ENCODE measurements at regions not wholly inside any gene's neighbourhood (a gene's known extent, or its start where the extent isn't known, plus 50 kb on each side); places are given as distances from the start of the nearest gene placed in this dataset.

DNA sequence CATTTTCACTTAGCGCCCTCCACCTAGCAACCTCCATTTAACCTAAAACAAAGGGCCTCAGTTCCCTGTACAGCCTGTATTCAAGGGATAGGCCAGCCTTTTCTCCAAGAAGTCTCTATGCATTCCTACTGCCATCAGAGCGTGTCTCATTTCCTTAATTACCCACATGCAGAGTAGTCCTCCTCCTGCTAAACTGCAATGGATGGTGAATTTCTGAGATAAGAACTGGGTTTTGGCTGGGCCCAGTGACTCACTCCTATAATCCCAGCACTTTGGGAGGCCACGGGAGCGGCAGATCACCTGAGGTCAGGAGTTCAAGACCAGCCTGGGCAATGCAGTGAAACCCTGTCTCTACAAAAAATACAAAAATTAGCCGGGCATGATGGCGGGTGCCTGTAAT, 71.1 kb upstream of the GPR158 start:
- Histone ChIP-seq H3K27me3 (ENCODE audit: control insufficient read depth in 3 of 3, insufficient read depth in 3 of 3, low read depth in 1 of 3, low read length in 3 of 3) (no peaks in the 10 kb centered on the region), H4K8ac (ENCODE audit: low read depth, low read length) (no peak overlapping the region), H2AK5ac (ENCODE audit: low read depth, low read length) (no peak overlapping the region), H3K4me2 (ENCODE audit: insufficient read depth, low read length, poor library complexity, severe bottlenecking) (no peak overlapping the region), H3K4ac (ENCODE audit: low read length) (no peak overlapping the region), H2BK12ac (ENCODE audit: low read length) (no peak overlapping the region), H2BK120ac (ENCODE audit: low read depth, low read length) (no peak overlapping the region), H3K36me3 (replicated peaks in 1 of 2; ENCODE audit: control insufficient read depth in 2 of 2, insufficient read depth in 2 of 2, low read length in 2 of 2) (no peaks in the 10 kb centered on the region), H2BK15ac (ENCODE audit: low read length) (no peak overlapping the region), H3K4me1 (ENCODE audit: control insufficient read depth in 2 of 2, insufficient read depth in 1 of 2, low read depth in 1 of 2, low read length in 2 of 2) (peaks cover 0 to 7% of the 10 kb centered on the region in 2 donors), H4K91ac (ENCODE audit: low read depth, low read length, poor library complexity) (no peak overlapping the region), H3K23ac (ENCODE audit: low read depth, low read length, poor library complexity) (no peak overlapping the region), H3K27ac (replicated peaks; ENCODE audit: low read length) (no peak overlapping the region), H3K9ac (ENCODE audit: low read depth, low read length, poor library complexity) (no peak overlapping the region), H3K79me1 (ENCODE audit: low read depth, low read length) (no peaks in the 10 kb centered on the region), H3K9me3 (replicated peaks in 1 of 2; ENCODE audit: control insufficient read depth in 2 of 2, insufficient read depth in 1 of 2, low read depth in 1 of 2, low read length in 2 of 2) (no peaks in the 10 kb centered on the region), H3K14ac (ENCODE audit: low read length) (no peak overlapping the region), H3K4me3 (ENCODE audit: low read length in 2 of 2) (no peak overlapping the region), H2AFZ (ENCODE audit: low read length) (no peak overlapping the region), H2BK5ac (ENCODE audit: low read length) (no peak overlapping the region), H3K18ac (ENCODE audit: low read length) (no peak overlapping the region)
- no peak for DNase-seq (ENCODE audit: low spot score)
- whole genome bisulfite sequencing, 2 donors (ENCODE audit: extremely low coverage in 2 of 2, insufficient read length in 2 of 2, insufficient replicate concordance in 1 of 2), result no CpG with 5 or more reads among the region's 6 CpGs

DNA sequence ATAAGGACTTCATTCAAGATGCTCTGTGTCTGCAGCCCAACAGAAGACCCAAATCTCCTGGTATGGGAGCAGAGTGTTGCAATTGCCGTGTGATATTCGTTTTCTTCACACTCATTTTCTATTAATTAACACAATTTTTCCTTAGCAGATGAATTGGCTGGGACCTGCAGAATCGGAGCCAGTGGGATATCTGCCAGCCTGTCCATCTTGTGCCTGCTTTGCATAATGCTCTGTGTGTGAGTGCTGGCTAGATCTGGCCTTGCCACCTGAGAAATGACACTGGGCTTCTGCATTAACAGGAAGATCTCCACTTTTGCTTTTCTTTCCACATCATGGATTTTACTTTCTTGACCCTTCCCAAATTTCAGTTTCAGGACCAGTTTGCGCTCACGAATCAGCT, 70.4 kb upstream of the GPR158 start:
- Histone ChIP-seq H3K23ac (ENCODE audit: low read depth, low read length, poor library complexity) (no peak overlapping the region), H4K8ac (ENCODE audit: low read depth, low read length) (no peak overlapping the region), H3K9ac (ENCODE audit: low read depth, low read length, poor library complexity) (no peak overlapping the region), H3K18ac (ENCODE audit: low read length) (no peak overlapping the region), H3K4me1 (ENCODE audit: control insufficient read depth in 2 of 2, insufficient read depth in 1 of 2, low read depth in 1 of 2, low read length in 2 of 2) (peaks cover 0 to 7% of the 10 kb centered on the region in 2 donors), H2BK15ac (ENCODE audit: low read length) (no peak overlapping the region), H3K4me3 (ENCODE audit: low read length in 2 of 2) (no peak overlapping the region), H3K9me3 (replicated peaks in 1 of 2; ENCODE audit: control insufficient read depth in 2 of 2, insufficient read depth in 1 of 2, low read depth in 1 of 2, low read length in 2 of 2) (no peaks in the 10 kb centered on the region), H3K14ac (ENCODE audit: low read length) (no peak overlapping the region), H3K4ac (ENCODE audit: low read length) (no peak overlapping the region), H3K27me3 (ENCODE audit: control insufficient read depth in 3 of 3, insufficient read depth in 3 of 3, low read depth in 1 of 3, low read length in 3 of 3) (no peaks in the 10 kb centered on the region), H3K4me2 (ENCODE audit: insufficient read depth, low read length, poor library complexity, severe bottlenecking) (no peak overlapping the region), H4K91ac (ENCODE audit: low read depth, low read length, poor library complexity) (no peak overlapping the region), H3K79me1 (ENCODE audit: low read depth, low read length) (no peaks in the 10 kb centered on the region), H2BK12ac (ENCODE audit: low read length) (no peak overlapping the region), H2BK5ac (ENCODE audit: low read length) (no peak overlapping the region), H2AFZ (ENCODE audit: low read length) (no peak overlapping the region), H3K36me3 (replicated peaks in 1 of 2; ENCODE audit: control insufficient read depth in 2 of 2, insufficient read depth in 2 of 2, low read length in 2 of 2) (no peaks in the 10 kb centered on the region), H3K27ac (replicated peaks; ENCODE audit: low read length) (no peak overlapping the region), H2AK5ac (ENCODE audit: low read depth, low read length) (no peak overlapping the region), H2BK120ac (ENCODE audit: low read depth, low read length) (no peak overlapping the region)
- WGBS, 2 donors (ENCODE audit: extremely low coverage in 2 of 2, insufficient read length in 2 of 2, insufficient replicate concordance in 1 of 2), result no CpG with 5 or more reads among the region's 5 CpGs
- no peak for DNase-seq (ENCODE audit: low spot score)

DNA sequence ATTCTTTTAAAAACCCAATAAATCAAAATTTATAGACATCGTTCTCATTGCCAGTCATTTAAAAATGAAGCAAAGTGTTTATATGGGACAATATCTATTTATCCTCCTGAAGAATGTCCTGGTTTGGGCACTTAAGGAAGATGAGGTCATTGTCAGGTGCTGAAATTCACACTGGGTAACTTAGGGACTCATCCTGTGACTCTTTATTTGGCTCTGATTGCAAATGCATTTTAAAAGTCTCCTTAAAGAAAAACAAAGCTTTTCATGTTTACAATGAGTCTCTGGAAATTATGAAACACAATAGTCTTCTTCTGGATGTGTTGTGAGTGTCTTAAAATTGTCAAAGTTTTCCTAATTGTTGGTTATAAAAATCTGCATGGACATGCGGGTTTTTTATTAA, 69.5 kb upstream of the GPR158 start:
- Histone ChIP-seq H2BK5ac (ENCODE audit: low read length) (no peak overlapping the region), H3K4ac (ENCODE audit: low read length) (no peak overlapping the region), H3K79me1 (ENCODE audit: low read depth, low read length) (no peaks in the 10 kb centered on the region), H2BK120ac (ENCODE audit: low read depth, low read length) (no peak overlapping the region), H3K9ac (ENCODE audit: low read depth, low read length, poor library complexity) (no peak overlapping the region), H3K36me3 (replicated peaks in 1 of 2; ENCODE audit: control insufficient read depth in 2 of 2, insufficient read depth in 2 of 2, low read length in 2 of 2) (no peaks in the 10 kb centered on the region), H4K91ac (ENCODE audit: low read depth, low read length, poor library complexity) (no peak overlapping the region), H3K18ac (ENCODE audit: low read length) (no peak overlapping the region), H3K27ac (replicated peaks; ENCODE audit: low read length) (no peak overlapping the region), H3K4me2 (ENCODE audit: insufficient read depth, low read length, poor library complexity, severe bottlenecking) (no peak overlapping the region), H3K27me3 (ENCODE audit: control insufficient read depth in 3 of 3, insufficient read depth in 3 of 3, low read depth in 1 of 3, low read length in 3 of 3) (no peaks in the 10 kb centered on the region), H3K4me1 (ENCODE audit: control insufficient read depth in 2 of 2, insufficient read depth in 1 of 2, low read depth in 1 of 2, low read length in 2 of 2) (peaks cover 0 to 7% of the 10 kb centered on the region in 2 donors), H2BK12ac (ENCODE audit: low read length) (no peak overlapping the region), H3K14ac (ENCODE audit: low read length) (no peak overlapping the region), H3K4me3 (ENCODE audit: low read length in 2 of 2) (no peak overlapping the region), H2BK15ac (ENCODE audit: low read length) (no peak overlapping the region), H2AK5ac (ENCODE audit: low read depth, low read length) (no peak overlapping the region), H3K23ac (ENCODE audit: low read depth, low read length, poor library complexity) (no peak overlapping the region), H3K9me3 (replicated peaks in 1 of 2; ENCODE audit: control insufficient read depth in 2 of 2, insufficient read depth in 1 of 2, low read depth in 1 of 2, low read length in 2 of 2) (no peaks in the 10 kb centered on the region), H4K8ac (ENCODE audit: low read depth, low read length) (no peak overlapping the region), H2AFZ (ENCODE audit: low read length) (no peak overlapping the region)
- WGBS, 2 donors (ENCODE audit: extremely low coverage in 2 of 2, insufficient read length in 2 of 2, insufficient replicate concordance in 1 of 2), result no CpG with 5 or more reads among the region's 2 CpGs
- DNase-seq (ENCODE audit: low spot score), result no peak

DNA sequence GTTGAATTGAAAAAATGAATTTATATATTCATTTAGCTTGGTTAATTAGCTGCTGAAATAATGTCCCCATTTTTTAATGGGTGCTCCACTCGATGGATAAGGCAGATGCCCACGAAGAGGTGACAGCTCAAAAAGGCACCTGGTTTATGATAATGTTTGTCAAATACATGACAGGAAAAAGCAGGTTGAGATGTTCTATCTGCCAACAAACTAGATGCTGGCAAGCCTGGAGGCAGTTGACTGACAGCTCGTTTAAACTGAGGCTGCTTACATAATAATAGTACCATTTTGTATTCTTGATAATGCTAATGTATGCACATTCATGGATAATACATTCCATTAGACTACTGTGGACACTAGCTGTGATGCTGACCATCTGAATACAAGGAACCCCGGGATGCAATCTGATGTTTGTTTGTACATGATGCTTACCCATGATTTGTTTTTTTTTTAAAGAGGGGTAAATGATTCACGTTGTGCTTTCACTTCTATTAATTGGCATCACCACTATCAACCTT, 69.0 kb upstream of the GPR158 start:
- Histone ChIP-seq H3K4me1 (ENCODE audit: control insufficient read depth in 2 of 2, insufficient read depth in 1 of 2, low read depth in 1 of 2, low read length in 2 of 2) (peaks cover 0 to 7% of the 10 kb centered on the region in 2 donors), H2BK120ac (ENCODE audit: low read depth, low read length) (no peak overlapping the region), H3K9ac (ENCODE audit: low read depth, low read length, poor library complexity) (no peak overlapping the region), H3K79me1 (ENCODE audit: low read depth, low read length) (no peaks in the 10 kb centered on the region), H3K27ac (replicated peaks; ENCODE audit: low read length) (no peak overlapping the region), H4K91ac (ENCODE audit: low read depth, low read length, poor library complexity) (no peak overlapping the region), H3K27me3 (ENCODE audit: control insufficient read depth in 3 of 3, insufficient read depth in 3 of 3, low read depth in 1 of 3, low read length in 3 of 3) (no peaks in the 10 kb centered on the region), H3K4me2 (ENCODE audit: insufficient read depth, low read length, poor library complexity, severe bottlenecking) (no peak overlapping the region), H3K4me3 (ENCODE audit: low read length in 2 of 2) (no peak overlapping the region), H3K23ac (ENCODE audit: low read depth, low read length, poor library complexity) (no peak overlapping the region), H4K8ac (ENCODE audit: low read depth, low read length) (no peak overlapping the region), H2BK12ac (ENCODE audit: low read length) (no peak overlapping the region), H3K18ac (ENCODE audit: low read length) (no peak overlapping the region), H2AFZ (ENCODE audit: low read length) (no peak overlapping the region), H2AK5ac (ENCODE audit: low read depth, low read length) (no peak overlapping the region), H3K4ac (ENCODE audit: low read length) (no peak overlapping the region), H2BK15ac (ENCODE audit: low read length) (no peak overlapping the region), H2BK5ac (ENCODE audit: low read length) (no peak overlapping the region), H3K14ac (ENCODE audit: low read length) (no peak overlapping the region), H3K9me3 (replicated peaks in 1 of 2; ENCODE audit: control insufficient read depth in 2 of 2, insufficient read depth in 1 of 2, low read depth in 1 of 2, low read length in 2 of 2) (no peaks in the 10 kb centered on the region), H3K36me3 (replicated peaks in 1 of 2; ENCODE audit: control insufficient read depth in 2 of 2, insufficient read depth in 2 of 2, low read length in 2 of 2) (no peaks in the 10 kb centered on the region)
- no peak for DNase-seq (ENCODE audit: low spot score)
- WGBS, 2 donors (ENCODE audit: extremely low coverage in 2 of 2, insufficient read length in 2 of 2, insufficient replicate concordance in 1 of 2), result no CpG with 5 or more reads among the region's 5 CpGs

All from neuronal stem cell (in vitro differentiated cells).